Testis (tissue), 2 donors: ENCODE measurements at regions not wholly inside any gene's neighbourhood (a gene's known extent, or its start where the extent isn't known, plus 50 kb on each side); places are given as distances from the start of the nearest gene placed in this dataset.

Experiments used
- DNase-seq: peaks from one replicate; pipeline ENCODE4 v3.0.0-alpha.2; 2019
- H3K27ac ChIP-seq, 2 donors: fragments of 200-600 bp; sonication (generic); one replicate each; pipeline ENCODE4 v1.5.1; 2019
- H3K27me3 ChIP-seq: fragments of 200-600 bp; sonication (generic); one replicate; pipeline ENCODE4 v1.5.1; 2019
- H3K36me3 ChIP-seq: fragments of 200-600 bp; sonication (generic); one replicate; pipeline ENCODE4 v1.5.1; 2017; ENCODE audit warnings: low read depth; ENCODE audit errors: missing control alignments
- H3K4me1 ChIP-seq: fragments of 200-600 bp; sonication (generic); one replicate; pipeline ENCODE4 v1.5.1; 2019
- H3K4me3 ChIP-seq, 2 donors: fragments of 200-600 bp; sonication (generic); one replicate each; pipeline ENCODE4 v1.5.1; 2017 to 2019
- H3K9me3 ChIP-seq: fragments of 200-600 bp; sonication (generic); one replicate; pipeline ENCODE4 v1.5.1; 2017
- CTCF ChIP-seq, 3 experiments: fragments of 450-650 bp in 2 of 3; fragments of 200-600 bp in 1 of 3; sonication (generic) in 1 of 3; IDR thresholded peaks; one replicate each; pipeline ENCODE4 v1.5.1; 2016 to 2019; ENCODE audit warnings: antibody characterized with exemption in 3 of 3, mild to moderate bottlenecking in 2 of 3, moderate library complexity in 1 of 3
- POLR2A ChIP-seq: fragments of 450-650 bp; IDR thresholded peaks from one replicate; pipeline ENCODE4 v1.6.1; 2017; ENCODE audit warnings: antibody characterized with exemption, mild to moderate bottlenecking, moderate library complexity
- WGBS, 2 donors: methylation state at CpG; one replicate each; pipeline ENCODE4 v1.1.5; 2018; 5-methylcytosine and 5-hydroxymethylcytosine counted together
- intact Hi-C: fragments of 100-400 bp; cut with DNase I; formaldehyde crosslinking; loops from one replicate; pipeline ENCODE4 v1.15.1; 2023; ENCODE audit warnings: low total_unique reads

GRCh38 chr15:72923289-72923688 lies 129.0 kb upstream of the NEO1 start:
- 85 to 91% methylated on average over 5 of the region's 5 CpGs for WGBS, 2 donors
- TF ChIP-seq CTCF (IDR thresholded peaks at IDR 0.05) (no peak), POLR2A (no peak)
- H3K9me3 ChIP-seq: no peaks in the 10 kb centered on the region
- H3K36me3 ChIP-seq: no peaks in the 10 kb centered on the region
- intact Hi-C loops: no loop called here
- H3K27me3 ChIP-seq: no peaks in the 10 kb centered on the region
- DNase-seq: no peak
- no peak overlapping the region for H3K4me3 ChIP-seq
- no peaks in the 10 kb centered on the region for H3K4me1 ChIP-seq
- H3K27ac ChIP-seq: no peak overlapping the region

- H3K27me3 ChIP-seq: no peaks in the 10 kb centered on the region
- no peak overlapping the region for H3K4me3 ChIP-seq
- no peak for DNase-seq
- no peak overlapping the region for H3K27ac ChIP-seq
- no peak for TF ChIP-seq POLR2A
- TF ChIP-seq CTCF (IDR thresholded peaks at IDR 0.05): no peak
- no peaks in the 10 kb centered on the region for H3K36me3 ChIP-seq
- intact Hi-C loops: no loop called here
- no peaks in the 10 kb centered on the region for H3K9me3 ChIP-seq
- H3K4me1 ChIP-seq: no peaks in the 10 kb centered on the region
Observed at GRCh38 chr15:72920551-72920950, 131.7 kb upstream of the NEO1 start.

- Histone ChIP-seq H3K4me1 (no peaks in the 10 kb centered on the region), H3K27me3 (no peaks in the 10 kb centered on the region), H3K4me3 (no peak overlapping the region), H3K36me3 (no peaks in the 10 kb centered on the region), H3K27ac (no peak overlapping the region), H3K9me3 (no peaks in the 10 kb centered on the region)
- DNase-seq: no peak
- TF ChIP-seq POLR2A (no peak), CTCF (IDR thresholded peaks at IDR 0.05) (no peak)
- intact Hi-C loops: no loop called here
- 86 to 88% methylated on average over 5 of the region's 5 CpGs for WGBS, 2 donors
Observed at GRCh38 chr15:72919936-72920465, 132.3 kb upstream of the NEO1 start.

GRCh38 chr15:72916897-72917296 lies 133.3 kb upstream of the ADPGK start:
- Histone ChIP-seq H3K4me1 (no peaks in the 10 kb centered on the region), H3K36me3 (no peaks in the 10 kb centered on the region), H3K27ac (no peak overlapping the region), H3K27me3 (no peaks in the 10 kb centered on the region), H3K4me3 (no peak overlapping the region), H3K9me3 (no peaks in the 10 kb centered on the region)
- no peak for DNase-seq
- intact Hi-C loops: no loop called here
- 94 to 96% methylated on average over 2 of the region's 2 CpGs for WGBS, 2 donors
- no peak for TF ChIP-seq POLR2A
- no peak for TF ChIP-seq CTCF (IDR thresholded peaks at IDR 0.05)

GRCh38 chr15:72916378-72916777 lies 132.8 kb upstream of the ADPGK start:
- no peaks in the 10 kb centered on the region for H3K27me3 ChIP-seq
- H3K27ac ChIP-seq: no peak overlapping the region
- H3K4me1 ChIP-seq: no peaks in the 10 kb centered on the region
- H3K9me3 ChIP-seq: no peaks in the 10 kb centered on the region
- intact Hi-C loops: no loop called here
- WGBS, 2 donors: 90 to 97% methylated on average over 2 of the region's 2 CpGs
- TF ChIP-seq CTCF (IDR thresholded peaks at IDR 0.05) (no peak), POLR2A (no peak)
- no peaks in the 10 kb centered on the region for H3K36me3 ChIP-seq
- no peak for DNase-seq
- H3K4me3 ChIP-seq: no peak overlapping the region
